Activated CD8-positive, alpha-beta memory T cell treated with anti-CD3 and anti-CD28 coated beads for 36 hours (primary cell): ENCODE measurements at regions not wholly inside any gene's neighbourhood (a gene's known extent, or its start where the extent isn't known, plus 50 kb on each side); places are given as distances from the start of the nearest gene placed in this dataset.

Experiments
- CTCF ChIA-PET: fragments of 350-600 bp; sonication (Branson Sonifier 250); formaldehyde crosslinking; loops from one replicate; lab custom pipeline; 2021; ENCODE audit warnings: antibody characterized with exemption; lab: Charles Lee
- POLR2A ChIA-PET: fragments of 350-600 bp; sonication (Branson Sonifier 250); formaldehyde crosslinking; loops from one replicate; lab custom pipeline; 2021; ENCODE audit warnings: antibody characterized with exemption; lab: Charles Lee

- POLR2A ChIA-PET, result no interaction called here
- CTCF ChIA-PET, result no interaction called here
Observed at GRCh38 chr4:110926841-110927400, 304.0 kb upstream of the PITX2 start.

- ChIA-PET CTCF (interaction anchor here (0.7 kb wide), 1 partner anchor 1026 kb away, joined by 3 read pairs; no protein-coding TSS in a partner anchor), POLR2A (no interaction called here)
Observed at GRCh38 chr4:110933341-110933740, 310.5 kb upstream of the PITX2 start.

- POLR2A ChIA-PET, result no interaction called here
- CTCF ChIA-PET, result no interaction called here
Observed at GRCh38 chr4:110944501-110944900, 321.6 kb upstream of the PITX2 start.

GRCh38 chr4:110945600-110945999 is 322.7 kb upstream of the PITX2 start:
- ChIA-PET POLR2A (no interaction called here), CTCF (no interaction called here)

GRCh38 chr4:110949542-110949941 is 326.7 kb upstream of the PITX2 start:
- ChIA-PET POLR2A (no interaction called here), CTCF (no interaction called here)

GRCh38 chr4:110950731-110951130 is 327.9 kb upstream of the PITX2 start:
- POLR2A ChIA-PET, result no interaction called here
- CTCF ChIA-PET, result no interaction called here

- CTCF ChIA-PET, result no interaction called here
- POLR2A ChIA-PET, result no interaction called here
Observed at GRCh38 chr4:110953191-110953590, 330.3 kb upstream of the PITX2 start.

- CTCF ChIA-PET, result interaction anchor here (0.7 kb wide), 1 partner anchor 23 kb away, joined by 3 read pairs; no protein-coding TSS in a partner anchor
- POLR2A ChIA-PET, result no interaction called here
Observed at GRCh38 chr4:110953898-110954297, 331.0 kb upstream of the PITX2 start.

GRCh38 chr4:110955748-110956147 is 332.9 kb upstream of the PITX2 start:
- ChIA-PET CTCF (no interaction called here), POLR2A (no interaction called here)

- CTCF ChIA-PET, result no interaction called here
- POLR2A ChIA-PET, result no interaction called here
Observed at GRCh38 chr4:110959041-110959643, 336.3 kb upstream of the PITX2 start.

- ChIA-PET CTCF (no interaction called here), POLR2A (no interaction called here)
Observed at GRCh38 chr4:110961066-110961465, 338.2 kb upstream of the PITX2 start.

GRCh38 chr4:110962616-110963015 is 339.7 kb upstream of the PITX2 start:
- POLR2A ChIA-PET, result no interaction called here
- CTCF ChIA-PET, result no interaction called here

- CTCF ChIA-PET, result no interaction called here
- POLR2A ChIA-PET, result no interaction called here
Observed at GRCh38 chr4:110963662-110964280, 340.9 kb upstream of the PITX2 start.

GRCh38 chr4:110967936-110968335 is 345.1 kb upstream of the PITX2 start:
- POLR2A ChIA-PET, result no interaction called here
- CTCF ChIA-PET, result no interaction called here

GRCh38 chr4:110970642-110971041 is 347.8 kb upstream of the PITX2 start:
- ChIA-PET POLR2A (no interaction called here), CTCF (no interaction called here)

- ChIA-PET POLR2A (no interaction called here), CTCF (no interaction called here)
Observed at GRCh38 chr4:110975338-110975737, 352.5 kb upstream of the PITX2 start.

- POLR2A ChIA-PET, result no interaction called here
- CTCF ChIA-PET, result interaction anchor here (1.0 kb wide), 1 partner anchor 23 kb away, joined by 3 read pairs; no protein-coding TSS in a partner anchor
Observed at GRCh38 chr4:110977554-110977953, 354.7 kb upstream of the PITX2 start.

- ChIA-PET CTCF (no interaction called here), POLR2A (no interaction called here)
Observed at GRCh38 chr4:110978761-110979160, 355.9 kb upstream of the PITX2 start.

GRCh38 chr4:110982486-110982885 is 359.6 kb upstream of the PITX2 start:
- POLR2A ChIA-PET, result no interaction called here
- CTCF ChIA-PET, result no interaction called here

GRCh38 chr4:110988722-110989121 is 365.8 kb upstream of the PITX2 start:
- ChIA-PET CTCF (no interaction called here), POLR2A (no interaction called here)

GRCh38 chr4:110989125-110989524 is 366.2 kb upstream of the PITX2 start:
- ChIA-PET CTCF (no interaction called here), POLR2A (no interaction called here)
